Fibroblast of lung (primary cell): ENCODE measurements at regions not wholly inside any gene's neighbourhood (a gene's known extent, or its start where the extent isn't known, plus 50 kb on each side); places are given as distances from the start of the nearest gene placed in this dataset.

Experiments
- EZH2 ChIP-seq: IDR thresholded peaks from 2 replicates; pipeline ENCODE4 v1.5.1; 2012; ENCODE audit warnings: low read length, control low read depth, mild to moderate bottlenecking; ENCODE audit errors: missing control alignments
- TF ChIP-seq, protein P1 (sequence below), 2 donors: IDR thresholded peaks in 1 of 2; conservative IDR thresholded peaks in 1 of 2; 1 replicate in 1 of 2; 2 replicates in 1 of 2; pipeline ENCODE4 v1.5.1; 2011 to 2012; ENCODE audit warnings: low read length in 2 of 2, control low read depth in 1 of 2, inconsistent platforms in 1 of 2, low read depth in 1 of 2, mild to moderate bottlenecking in 1 of 2

GRCh38 chr1:234751678-234752077 lies 141.7 kb upstream of the IRF2BP2 start:
- TF ChIP-seq, protein P1, sequence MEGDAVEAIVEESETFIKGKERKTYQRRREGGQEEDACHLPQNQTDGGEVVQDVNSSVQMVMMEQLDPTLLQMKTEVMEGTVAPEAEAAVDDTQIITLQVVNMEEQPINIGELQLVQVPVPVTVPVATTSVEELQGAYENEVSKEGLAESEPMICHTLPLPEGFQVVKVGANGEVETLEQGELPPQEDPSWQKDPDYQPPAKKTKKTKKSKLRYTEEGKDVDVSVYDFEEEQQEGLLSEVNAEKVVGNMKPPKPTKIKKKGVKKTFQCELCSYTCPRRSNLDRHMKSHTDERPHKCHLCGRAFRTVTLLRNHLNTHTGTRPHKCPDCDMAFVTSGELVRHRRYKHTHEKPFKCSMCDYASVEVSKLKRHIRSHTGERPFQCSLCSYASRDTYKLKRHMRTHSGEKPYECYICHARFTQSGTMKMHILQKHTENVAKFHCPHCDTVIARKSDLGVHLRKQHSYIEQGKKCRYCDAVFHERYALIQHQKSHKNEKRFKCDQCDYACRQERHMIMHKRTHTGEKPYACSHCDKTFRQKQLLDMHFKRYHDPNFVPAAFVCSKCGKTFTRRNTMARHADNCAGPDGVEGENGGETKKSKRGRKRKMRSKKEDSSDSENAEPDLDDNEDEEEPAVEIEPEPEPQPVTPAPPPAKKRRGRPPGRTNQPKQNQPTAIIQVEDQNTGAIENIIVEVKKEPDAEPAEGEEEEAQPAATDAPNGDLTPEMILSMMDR (conservative IDR thresholded peaks at IDR 0.05 in 1 of 2, IDR thresholded peaks at IDR 0.05 in 1 of 2; ENCODE audit: low read depth in 1 of 2, low read length in 2 of 2), result no peak
- TF ChIP-seq EZH2, result no peak
